Left forelimb (tissue), 1 donor: ENCODE measurements at regions not wholly inside any gene's neighbourhood (a gene's known extent, or its start where the extent isn't known, plus 50 kb on each side); places are given as distances from the start of the nearest gene placed in this dataset.
"Not testable (repeated sequence)": the region's sequence is repeated elsewhere in the genome, so short reads cannot be mapped to it uniquely, and the experiment has no call there.

Experiments used
- DNase-seq: peaks from one replicate; pipeline ENCODE4 v3.0.0-alpha.2; 2018; ENCODE audit warnings: low spot score

- DNase-seq, result not testable (repeated sequence)
Observed at GRCh38 chr3:16077146-16077545, 97.3 kb upstream of the GALNT15 start.

- DNase-seq, result not testable (repeated sequence)
Observed at GRCh38 chr3:16077681-16078080, 96.8 kb upstream of the GALNT15 start.

GRCh38 chr3:16079519-16079918 lies 95.0 kb upstream of the GALNT15 start:
- DNase-seq, result no peak

- DNase-seq, result no peak
Observed at GRCh38 chr3:16081661-16082060, 92.8 kb upstream of the GALNT15 start.

- no peak for DNase-seq
Observed at GRCh38 chr3:16084887-16085286, 89.6 kb upstream of the GALNT15 start.

GRCh38 chr3:16085410-16085809 lies 89.1 kb upstream of the GALNT15 start:
- no peak for DNase-seq

GRCh38 chr3:16085884-16086608 lies 88.4 kb upstream of the GALNT15 start:
- peak; percentile 79 for DNase-seq

- no peak for DNase-seq
Observed at GRCh38 chr3:16086690-16087089, 87.8 kb upstream of the GALNT15 start.

GRCh38 chr3:16088496-16088895 lies 86.0 kb upstream of the GALNT15 start:
- DNase-seq, result no peak

- no peak for DNase-seq
Observed at GRCh38 chr3:16089521-16089920, 85.0 kb upstream of the GALNT15 start.

GRCh38 chr3:16090024-16090423 lies 84.5 kb upstream of the GALNT15 start:
- DNase-seq, result no peak

- DNase-seq, result no peak
Observed at GRCh38 chr3:16090706-16091105, 83.8 kb upstream of the GALNT15 start.

GRCh38 chr3:16092923-16093322 lies 81.6 kb upstream of the GALNT15 start:
- DNase-seq, result no peak

- no peak for DNase-seq
Observed at GRCh38 chr3:16101295-16102186, 72.9 kb upstream of the GALNT15 start.

GRCh38 chr3:16102187-16102561 lies 72.3 kb upstream of the GALNT15 start:
- DNase-seq, result no peak

GRCh38 chr3:16102905-16103364 lies 71.5 kb upstream of the GALNT15 start:
- no peak for DNase-seq

GRCh38 chr3:16103472-16103871 lies 71.0 kb upstream of the GALNT15 start:
- DNase-seq, result no peak

GRCh38 chr3:16104156-16104555 lies 70.3 kb upstream of the GALNT15 start:
- DNase-seq, result no peak

- no peak for DNase-seq
Observed at GRCh38 chr3:16106050-16106449, 68.4 kb upstream of the GALNT15 start.

GRCh38 chr3:16108424-16108823 lies 66.1 kb upstream of the GALNT15 start:
- DNase-seq, result no peak

- no peak for DNase-seq
Observed at GRCh38 chr3:16109929-16110328, 64.6 kb upstream of the GALNT15 start.

GRCh38 chr3:16112910-16113504 lies 61.5 kb upstream of the GALNT15 start:
- DNase-seq, result no peak

- DNase-seq, result no peak
Observed at GRCh38 chr3:16113704-16114103, 60.8 kb upstream of the GALNT15 start.
